ENCODE measurements at regions not wholly inside any gene's neighbourhood (a gene's known extent, or its start where the extent isn't known, plus 50 kb on each side); places are given as distances from the start of the nearest gene placed in this dataset.

GRCh38 chr3:67292356-67293121, 294.4 kb downstream of the KBTBD8 start:
- no peaks in the 10 kb centered on the region for H3K79me2 ChIP-seq (ENCODE audit: insufficient read depth, low read length)
- no peak overlapping the region for H3K9ac ChIP-seq (ENCODE audit: insufficient read depth, low read length, poor library complexity, severe bottlenecking)
- Mint-ChIP-seq H3K27ac (peak overlapping the region in 1 of 7 donors; percentile 55), H3K4me3 (no peak overlapping the region), H3K4me1 (peaks cover 60% of the 10 kb centered on the region), H3K27me3 (ENCODE audit: low read depth in 3 of 3) (peaks cover 0 to 3% (median 1%) of the 10 kb centered on the region in 3 donors), H3K36me3 (no peaks in the 10 kb centered on the region), H3K9me3 (peaks cover 0 to 4% (median 2%) of the 10 kb centered on the region in 7 donors)
- H3K4me1 ChIP-seq (ENCODE audit: control insufficient read depth in 1 of 2, insufficient read depth in 2 of 2, low read length in 2 of 2), result peaks cover 50 to 52% of the 10 kb centered on the region in 2 donors
- H3K4me2 ChIP-seq (replicated peaks; ENCODE audit: extremely low read depth, low read length, poor library complexity, severe bottlenecking), result peak overlapping the region; percentile 32
- TF ChIP-seq CTCF (IDR thresholded peaks at IDR 0.05), result no peak
- H3K27me3 ChIP-seq (ENCODE audit: control insufficient read depth in 2 of 2, insufficient read depth in 2 of 2, low read length in 2 of 2), result no peaks in the 10 kb centered on the region
- DNase-seq, result peak in 2 of 3 donors; percentile 14
- WGBS (ENCODE audit: insufficient coverage), result 61% methylated on average over 3 of the region's 3 CpGs
- H3K27ac ChIP-seq (ENCODE audit: low read depth in 1 of 2, low read length in 2 of 2), result peak overlapping the region in 1 of 2 donors; percentile 61
- H2AFZ ChIP-seq (ENCODE audit: insufficient read depth, low read depth, low read length, poor library complexity, severe bottlenecking), result no peak overlapping the region
- intact Hi-C loops (cut with micrococcal nuclease), result no loop called here
- no peaks in the 10 kb centered on the region for H4K20me1 ChIP-seq (ENCODE audit: insufficient read depth, low read length)
- H3K36me3 ChIP-seq (replicated peaks in 1 of 2; ENCODE audit: control insufficient read depth in 1 of 2, insufficient read depth in 2 of 2, low read length in 2 of 2), result no peaks in the 10 kb centered on the region
- H3K9me3 ChIP-seq (replicated peaks in 1 of 2; ENCODE audit: control insufficient read depth in 1 of 2, insufficient read depth in 1 of 2, low read length in 2 of 2), result no peaks in the 10 kb centered on the region
- H3K4me3 ChIP-seq (replicated peaks in 1 of 3; ENCODE audit: low read depth in 2 of 3, low read length in 3 of 3), result peak overlapping the region in 1 of 3 experiments; percentile 33

- no peak for DNase-seq
- WGBS (ENCODE audit: insufficient coverage), result no CpG with 5 or more reads among the region's 3 CpGs
- Histone ChIP-seq H3K27ac (ENCODE audit: low read depth in 1 of 2, low read length in 2 of 2) (no peak overlapping the region), H3K79me2 (ENCODE audit: insufficient read depth, low read length) (no peaks in the 10 kb centered on the region), H3K9me3 (replicated peaks in 1 of 2; ENCODE audit: control insufficient read depth in 1 of 2, insufficient read depth in 1 of 2, low read length in 2 of 2) (no peaks in the 10 kb centered on the region), H3K27me3 (ENCODE audit: control insufficient read depth in 2 of 2, insufficient read depth in 2 of 2, low read length in 2 of 2) (no peaks in the 10 kb centered on the region), H3K4me3 (replicated peaks in 1 of 3; ENCODE audit: low read depth in 2 of 3, low read length in 3 of 3) (no peak overlapping the region), H2AFZ (ENCODE audit: insufficient read depth, low read depth, low read length, poor library complexity, severe bottlenecking) (no peak overlapping the region), H3K4me1 (ENCODE audit: control insufficient read depth in 1 of 2, insufficient read depth in 2 of 2, low read length in 2 of 2) (peaks cover 40% of the 10 kb centered on the region in 2 donors), H4K20me1 (ENCODE audit: insufficient read depth, low read length) (no peaks in the 10 kb centered on the region), H3K36me3 (replicated peaks in 1 of 2; ENCODE audit: control insufficient read depth in 1 of 2, insufficient read depth in 2 of 2, low read length in 2 of 2) (no peaks in the 10 kb centered on the region), H3K4me2 (replicated peaks; ENCODE audit: extremely low read depth, low read length, poor library complexity, severe bottlenecking) (no peak overlapping the region), H3K9ac (ENCODE audit: insufficient read depth, low read length, poor library complexity, severe bottlenecking) (no peak overlapping the region)
- intact Hi-C loops (cut with micrococcal nuclease), result no loop called here
- TF ChIP-seq CTCF (IDR thresholded peaks at IDR 0.05), result no peak
- H3K9me3 Mint-ChIP-seq, result peaks cover 0 to 4% (median 2%) of the 10 kb centered on the region in 7 donors
- H3K27me3 Mint-ChIP-seq (ENCODE audit: low read depth in 3 of 3), result peaks cover 0 to 2% (median 1%) of the 10 kb centered on the region in 3 donors
- H3K36me3 Mint-ChIP-seq, result no peaks in the 10 kb centered on the region
- no peak overlapping the region for H3K4me3 Mint-ChIP-seq
- H3K27ac Mint-ChIP-seq, result no peak overlapping the region
- peaks cover 44% of the 10 kb centered on the region for H3K4me1 Mint-ChIP-seq
Measured at GRCh38 chr3:67294341-67294740, 296.2 kb downstream of the KBTBD8 start.

Data from CD14-positive monocyte (primary cell).